Upper lobe of left lung (tissue), 6 donors: ENCODE measurements at regions not wholly inside any gene's neighbourhood (a gene's known extent, or its start where the extent isn't known, plus 50 kb on each side); places are given as distances from the start of the nearest gene placed in this dataset.
"Not testable (repeated sequence)": the region's sequence is repeated elsewhere in the genome, so short reads cannot be mapped to it uniquely, and the experiment has no call there.

Experiments
- ATAC-seq, 2 donors: fragments of 200-7000 bp; cut with Tn5 transposase; one replicate each; pipeline ENCODE4 v1.9.1; 2022; ENCODE audit warnings: mild to moderate bottlenecking in 2 of 2, moderate library complexity in 2 of 2; ENCODE audit not compliant: low FRiP score in 2 of 2
- DNase-seq, 2 donors: peaks; one replicate each; pipeline ENCODE4 v3.0.0-alpha.2; 2019 to 2020
- H3K27ac ChIP-seq, 4 donors: fragments of 200-600 bp; sonication (generic); one replicate each; pipeline ENCODE4 v1.5.1; 2016 to 2019
- H3K27me3 ChIP-seq, 4 donors: fragments of 200-600 bp; sonication (generic); one replicate each; pipeline ENCODE4 v1.5.1; 2017 to 2019
- H3K36me3 ChIP-seq, 4 donors: fragments of 200-600 bp; sonication (generic); one replicate each; pipeline ENCODE4 v1.5.1; 2016 to 2019
- H3K4me1 ChIP-seq, 4 donors: fragments of 200-600 bp; sonication (generic); one replicate each; pipeline ENCODE4 v1.5.1; 2018 to 2019
- H3K4me3 ChIP-seq, 4 donors: fragments of 200-600 bp; sonication (generic); one replicate each; pipeline ENCODE4 v1.5.1; 2017 to 2019; ENCODE audit warnings: mild to moderate bottlenecking in 2 of 4, moderate library complexity in 1 of 4
- H3K9me3 ChIP-seq, 4 donors: fragments of 200-600 bp; sonication (generic); one replicate each; pipeline ENCODE4 v1.5.1; 2018 to 2019
- CTCF ChIP-seq, 6 experiments: fragments of 450-650 bp in 4 of 6; fragments of 200-600 bp in 2 of 6; sonication (generic) in 2 of 6; IDR thresholded peaks; one replicate each; pipeline ENCODE4 v1.5.1; 2016 to 2019; ENCODE audit warnings: antibody characterized with exemption in 6 of 6
- EP300 ChIP-seq, 4 donors: sonication (generic); formaldehyde crosslinking; IDR thresholded peaks; one replicate each; pipeline ENCODE4 v1.5.1; 2017; ENCODE audit warnings: antibody characterized with exemption in 4 of 4, control low read depth in 2 of 4
- POLR2A ChIP-seq, 4 donors: fragments of 450-650 bp; IDR thresholded peaks; one replicate each; pipeline ENCODE4 v1.5.1; 2016 to 2017; ENCODE audit warnings: antibody characterized with exemption in 4 of 4, mild to moderate bottlenecking in 2 of 4
- POLR2AphosphoS5 ChIP-seq, 2 donors: sonication (generic); formaldehyde crosslinking; IDR thresholded peaks; one replicate each; pipeline ENCODE4 v1.5.1; 2017; ENCODE audit warnings: antibody characterized with exemption in 2 of 2
- WGBS, 2 donors: methylation state at CpG; one replicate each; pipeline ENCODE4 v1.1.5; 2017 to 2018; 5-methylcytosine and 5-hydroxymethylcytosine counted together
- donor health status: DM: no; HTN: no; CAD: no; lungs with moderate emphysema.
- donor health status: DM: no; HTN: yes; CAD: no; lungs with severe emphysema.

GRCh38 chr22:25318081-25318823 is 98.8 kb downstream of the CRYBB2 start:
- 75 to 91% methylated on average over 4 to 14 of the region's 15 CpGs for WGBS, 2 donors
- Histone ChIP-seq H3K4me1 (no peaks in the 10 kb centered on the region), H3K27ac (no peak overlapping the region), H3K9me3 (no peaks in the 10 kb centered on the region), H3K27me3 (no peaks in the 10 kb centered on the region), H3K36me3 (no peaks in the 10 kb centered on the region), H3K4me3 (no peak overlapping the region)
- TF ChIP-seq POLR2AphosphoS5 (IDR thresholded peaks at IDR 0.05) (no peak), CTCF (IDR thresholded peaks at IDR 0.05) (no peak), POLR2A (IDR thresholded peaks at IDR 0.05) (no peak), EP300 (IDR thresholded peaks at IDR 0.05) (no peak)
- DNase-seq: peak in 1 of 2 donors; percentile 54
- peak; percentile 14 to 45 for ATAC-seq

- Histone ChIP-seq H3K4me1 (no peaks in the 10 kb centered on the region), H3K9me3 (no peaks in the 10 kb centered on the region), H3K27ac (no peak overlapping the region), H3K36me3 (no peaks in the 10 kb centered on the region), H3K27me3 (no peaks in the 10 kb centered on the region), H3K4me3 (no peak overlapping the region)
- 82 to 93% methylated on average over 9 to 17 of the region's 17 CpGs for WGBS, 2 donors
- ATAC-seq (no peak), DNase-seq (no peak)
- TF ChIP-seq EP300 (IDR thresholded peaks at IDR 0.05) (no peak), CTCF (IDR thresholded peaks at IDR 0.05) (no peak), POLR2A (IDR thresholded peaks at IDR 0.05) (no peak), POLR2AphosphoS5 (IDR thresholded peaks at IDR 0.05) (no peak)
Measured at GRCh38 chr22:25327018-25327755, 107.7 kb downstream of the CRYBB2 start.

GRCh38 chr22:25331050-25331449 is 111.6 kb downstream of the CRYBB2 start:
- no peaks in the 10 kb centered on the region for H3K27me3 ChIP-seq
- ATAC-seq: no peak
- no peak overlapping the region for H3K27ac ChIP-seq
- 81 to 92% methylated on average over 4 of the region's 4 CpGs for WGBS, 2 donors
- H3K4me3 ChIP-seq: no peak overlapping the region
- no peaks in the 10 kb centered on the region for H3K4me1 ChIP-seq
- H3K36me3 ChIP-seq: no peaks in the 10 kb centered on the region
- TF ChIP-seq POLR2AphosphoS5 (IDR thresholded peaks at IDR 0.05) (no peak), POLR2A (IDR thresholded peaks at IDR 0.05) (no peak), CTCF (IDR thresholded peaks at IDR 0.05) (no peak), EP300 (IDR thresholded peaks at IDR 0.05) (no peak)
- no peak for DNase-seq
- no peaks in the 10 kb centered on the region for H3K9me3 ChIP-seq

- not testable (repeated sequence) for ATAC-seq, DNase-seq, H3K9me3 ChIP-seq, H3K4me3 ChIP-seq, H3K27ac ChIP-seq, H3K4me1 ChIP-seq, H3K36me3 ChIP-seq, H3K27me3 ChIP-seq
- 83 to 97% methylated on average over 5 of the region's 5 CpGs for WGBS, 2 donors
Measured at GRCh38 chr22:25331911-25332310, 112.5 kb downstream of the CRYBB2 start.

GRCh38 chr22:25332386-25332785 is 112.9 kb downstream of the CRYBB2 start:
- H3K4me1 ChIP-seq: no peaks in the 10 kb centered on the region
- H3K27ac ChIP-seq: no peak overlapping the region
- H3K4me3 ChIP-seq: no peak overlapping the region
- H3K9me3 ChIP-seq: no peaks in the 10 kb centered on the region
- no peak for ATAC-seq
- no peaks in the 10 kb centered on the region for H3K27me3 ChIP-seq
- TF ChIP-seq CTCF (IDR thresholded peaks at IDR 0.05) (no peak), POLR2AphosphoS5 (IDR thresholded peaks at IDR 0.05) (no peak), EP300 (IDR thresholded peaks at IDR 0.05) (no peak), POLR2A (IDR thresholded peaks at IDR 0.05) (no peak)
- H3K36me3 ChIP-seq: no peaks in the 10 kb centered on the region
- 90 to 93% methylated on average over 6 to 11 of the region's 11 CpGs for WGBS, 2 donors
- DNase-seq: no peak
